ENCODE measurements at regions not wholly inside any gene's neighbourhood (a gene's known extent, or its start where the extent isn't known, plus 50 kb on each side); places are given as distances from the start of the nearest gene placed in this dataset.
"Not testable (repeated sequence)": the region's sequence is repeated elsewhere in the genome, so short reads cannot be mapped to it uniquely, and the experiment has no call there.

DNA sequence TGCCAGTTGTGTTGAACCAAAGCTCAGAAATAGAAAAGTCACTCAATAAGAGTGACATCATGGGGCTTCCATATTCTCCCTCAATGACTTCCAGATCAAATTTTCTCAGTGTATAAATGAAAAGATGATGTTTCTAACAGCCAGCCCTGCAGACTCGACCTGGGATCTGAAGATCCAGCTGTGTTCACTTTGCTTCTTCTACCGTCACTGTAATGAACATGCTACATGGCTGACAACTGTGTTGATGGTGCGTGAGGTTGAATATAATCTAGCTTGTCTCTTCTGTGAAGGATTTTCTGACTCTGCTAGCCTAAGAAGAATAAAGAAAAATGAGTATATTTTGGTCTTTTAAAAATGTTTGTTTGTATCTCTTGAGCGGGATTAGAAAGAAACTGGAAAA lies 577.8 kb downstream of the ETNK1 start:
- DNase-seq = no peak

DNA sequence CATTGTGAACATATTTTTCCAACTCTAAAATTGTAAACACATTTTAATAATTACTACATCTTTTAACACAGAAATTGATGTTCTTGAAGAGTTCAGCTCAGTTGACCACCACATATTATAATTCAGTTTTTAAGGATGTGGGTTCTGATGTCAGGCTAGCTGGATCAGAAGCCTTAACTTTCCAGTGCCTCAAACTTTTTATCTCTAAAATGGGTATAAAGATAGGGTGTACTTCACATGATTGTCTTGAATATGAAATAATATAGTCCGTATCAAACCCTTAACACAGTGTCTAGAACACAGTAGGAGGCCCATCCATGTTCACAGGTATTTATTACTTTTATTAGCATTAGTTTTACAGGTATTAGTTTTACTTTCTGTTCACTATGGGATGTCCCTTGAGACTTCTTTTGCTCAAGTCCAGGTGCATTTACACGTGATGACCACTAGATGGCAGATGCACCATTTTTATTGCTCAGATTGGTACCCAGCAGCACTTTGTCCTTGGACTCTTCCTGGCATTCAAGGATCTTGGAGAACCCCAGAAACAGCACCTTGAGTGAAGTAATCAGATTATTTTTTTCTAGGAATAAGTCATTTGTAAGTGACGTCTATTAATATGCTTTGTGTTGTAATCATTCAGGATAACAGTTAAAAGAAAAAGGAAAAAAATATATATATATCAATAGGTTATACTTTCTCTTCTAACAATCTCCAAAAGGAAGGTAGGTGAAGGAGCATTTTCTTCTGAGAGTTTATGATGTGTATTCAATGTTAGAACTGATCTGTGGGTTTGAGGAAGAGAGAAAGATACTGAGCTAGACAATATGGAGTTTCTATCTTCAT lies 580.2 kb downstream of the ETNK1 start:
- DNase-seq = peak; percentile 4 to 57

DNA sequence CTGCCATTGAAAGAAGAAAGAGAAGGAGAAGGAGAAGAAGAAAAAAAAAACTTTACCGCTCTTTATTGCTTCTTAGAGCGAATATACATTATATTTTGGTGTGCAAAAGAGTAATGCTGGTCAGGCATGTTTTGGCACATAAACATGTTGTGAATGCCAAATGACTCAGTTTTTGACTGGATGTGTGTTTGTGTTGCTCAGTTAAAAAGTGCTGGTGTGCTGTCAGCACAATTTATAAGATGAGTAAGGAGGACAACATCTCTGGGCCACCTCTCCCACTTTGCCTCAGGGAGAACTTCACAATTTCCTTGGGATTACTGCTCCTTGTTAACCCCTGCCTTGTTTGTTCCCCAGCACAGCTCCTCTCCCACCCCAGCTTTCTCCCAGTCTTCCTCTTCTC lies 584.8 kb downstream of the ETNK1 start:
- DNase-seq = no peak

DNA sequence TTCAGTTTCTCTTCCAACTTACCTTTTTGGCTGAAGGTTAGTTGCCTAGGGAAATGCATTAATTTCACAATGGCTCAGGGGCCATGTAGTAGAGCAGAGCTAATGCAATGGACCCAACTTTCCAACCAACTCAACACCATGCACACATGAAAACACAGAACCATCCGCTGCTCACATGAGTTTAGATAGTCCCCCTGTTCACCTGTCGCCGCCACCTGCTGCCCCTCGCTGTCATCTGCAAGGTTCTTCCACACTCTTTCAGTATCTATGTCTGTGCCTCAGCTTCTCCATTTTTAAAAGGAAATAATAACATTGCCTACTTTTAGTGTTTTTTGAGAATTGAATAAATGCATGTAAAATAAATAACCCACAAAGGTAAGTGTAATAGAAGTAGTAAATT lies 585.6 kb downstream of the ETNK1 start:
- DNase-seq = no peak

DNA sequence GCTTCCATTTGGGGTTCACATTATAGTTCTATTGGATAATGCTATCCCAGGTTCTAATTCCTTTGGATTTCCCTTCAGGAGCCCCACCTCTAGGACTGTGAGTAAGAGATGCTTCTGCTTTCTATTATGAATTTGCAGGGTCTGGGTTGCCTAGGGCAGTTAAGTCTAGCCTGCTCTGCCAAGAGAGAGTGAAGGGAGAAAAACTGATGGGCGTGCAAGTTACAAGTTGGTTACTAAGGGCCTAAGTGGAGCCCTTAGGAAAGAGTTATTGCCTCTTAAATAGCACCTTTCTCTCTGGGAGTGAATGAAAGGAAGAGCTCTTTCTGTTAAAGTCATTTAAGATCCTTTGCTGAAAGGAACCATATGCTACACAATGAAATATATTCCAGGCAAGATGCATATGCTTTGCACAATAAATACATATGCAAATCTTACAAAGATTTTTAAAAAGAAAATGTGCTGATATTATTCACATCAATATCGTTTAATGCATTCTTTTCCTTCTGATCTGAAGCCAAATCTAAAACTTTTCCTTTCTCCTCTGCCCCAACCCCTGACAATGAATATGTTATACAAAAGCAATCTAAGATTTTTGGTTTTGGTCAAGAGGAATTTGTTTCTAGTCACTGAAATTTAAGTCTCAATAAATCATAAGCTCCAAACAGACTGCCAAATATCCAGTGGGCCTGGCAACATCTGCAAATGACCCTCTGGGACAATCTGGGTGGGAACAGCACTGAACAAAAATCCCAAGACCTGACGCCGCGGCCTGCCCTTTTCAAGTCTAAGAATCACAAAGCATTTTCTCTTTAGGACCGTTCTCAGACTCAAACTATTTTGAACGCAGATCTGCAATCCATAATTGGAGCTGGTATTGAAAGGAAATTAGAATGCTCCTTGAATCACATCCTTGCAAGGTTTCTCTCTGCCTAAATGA lies 586.7 kb downstream of the ETNK1 start:
- DNase-seq = no peak

DNA sequence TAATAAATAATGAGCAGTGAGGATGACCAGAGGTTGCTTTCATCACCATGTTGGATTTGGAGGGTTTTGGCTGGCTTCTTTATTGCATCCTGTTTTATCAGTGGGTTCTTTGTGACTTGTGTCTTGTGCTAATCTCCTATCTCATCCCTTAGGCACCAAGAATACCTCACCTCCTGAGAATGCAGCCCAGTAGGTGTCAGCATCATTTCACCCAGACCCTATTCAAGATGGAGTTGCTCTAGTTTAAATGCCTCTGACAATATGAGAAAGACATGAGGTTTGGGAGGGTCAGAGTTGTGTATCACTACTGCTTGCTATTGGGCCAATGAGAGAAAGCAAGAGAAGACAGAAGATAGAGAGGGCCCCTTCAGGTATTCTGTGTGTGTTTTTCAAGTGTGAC lies 592.2 kb downstream of the ETNK1 start:
- no peak for DNase-seq

DNA sequence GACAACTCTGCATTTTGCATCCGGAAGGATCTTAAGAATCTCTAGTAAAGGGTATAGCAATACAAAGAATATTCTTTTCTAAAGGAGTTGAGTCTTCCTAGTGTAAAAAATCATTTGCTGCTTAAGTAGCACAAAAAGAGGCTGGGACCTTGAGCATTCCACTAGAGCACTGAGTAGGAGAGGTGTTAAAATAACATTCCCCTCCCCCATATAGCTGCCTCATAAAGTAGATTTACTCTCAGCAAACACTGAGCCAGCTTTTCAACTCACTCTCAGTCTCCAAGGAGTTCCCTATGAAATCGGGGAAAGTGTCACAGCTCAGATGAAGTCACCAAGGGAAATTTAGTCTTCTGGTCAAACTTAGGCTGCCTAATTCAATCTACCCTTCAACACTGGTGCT lies 592.7 kb downstream of the ETNK1 start:
- no peak for DNase-seq

DNA sequence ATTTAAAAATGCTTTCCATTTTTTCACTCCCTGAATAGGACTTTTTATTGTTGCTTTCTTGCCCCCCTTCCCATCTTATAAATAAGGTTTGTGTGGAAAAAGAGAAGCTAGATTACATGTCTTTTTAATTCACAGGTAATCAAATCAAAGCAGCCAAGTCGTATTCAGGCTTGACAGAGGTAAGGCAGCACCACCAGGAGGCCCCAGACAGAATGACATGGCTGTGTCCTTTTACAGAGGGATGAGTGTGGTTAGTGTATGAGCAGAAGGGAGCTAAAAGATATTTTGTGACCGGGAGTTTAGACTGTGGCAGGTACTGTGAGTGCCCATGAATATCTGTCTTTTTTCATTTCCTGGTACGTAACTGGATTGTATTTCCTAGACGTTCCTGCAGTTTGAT lies 596.1 kb downstream of the ETNK1 start:
- no peak for DNase-seq

DNA sequence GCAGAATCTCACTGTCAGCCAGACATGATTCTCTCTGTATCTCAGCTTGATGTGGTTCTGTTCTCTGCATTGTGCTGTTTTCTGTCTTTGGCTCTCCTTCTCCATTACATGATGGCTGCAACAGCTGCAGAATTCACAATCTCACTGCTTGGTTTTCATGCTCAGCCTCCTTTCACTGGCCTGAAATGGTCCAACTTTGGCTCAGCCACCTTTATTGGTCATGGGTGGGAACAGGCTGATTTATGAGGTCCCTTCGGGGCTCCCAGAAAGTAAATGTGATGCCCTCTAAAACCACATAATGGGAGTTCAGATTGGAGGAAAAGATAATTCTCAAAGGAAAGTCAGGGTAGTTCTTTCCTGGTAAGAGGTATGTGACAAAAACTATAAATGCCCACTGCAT lies 597.0 kb downstream of the ETNK1 start:
- no peak for DNase-seq

DNA sequence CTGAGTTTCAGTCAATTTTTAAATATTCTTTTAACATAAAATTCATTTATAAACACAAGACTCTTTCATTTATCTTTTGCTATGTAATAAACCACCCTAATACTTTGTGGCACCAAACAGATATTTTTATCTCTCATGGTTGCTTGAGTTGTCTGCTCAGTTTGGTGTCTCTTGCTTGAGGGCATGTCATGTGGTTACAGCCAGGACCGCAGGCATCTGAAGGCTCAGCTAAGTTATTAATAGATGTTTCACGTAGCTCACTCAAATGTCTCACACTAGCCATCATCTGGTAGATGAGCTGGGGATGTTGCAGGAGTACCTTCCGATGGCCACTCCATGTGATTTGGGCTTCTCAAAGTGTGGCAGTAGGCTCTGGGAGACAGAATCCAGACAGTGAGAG lies 597.8 kb downstream of the ETNK1 start:
- no peak for DNase-seq

DNA sequence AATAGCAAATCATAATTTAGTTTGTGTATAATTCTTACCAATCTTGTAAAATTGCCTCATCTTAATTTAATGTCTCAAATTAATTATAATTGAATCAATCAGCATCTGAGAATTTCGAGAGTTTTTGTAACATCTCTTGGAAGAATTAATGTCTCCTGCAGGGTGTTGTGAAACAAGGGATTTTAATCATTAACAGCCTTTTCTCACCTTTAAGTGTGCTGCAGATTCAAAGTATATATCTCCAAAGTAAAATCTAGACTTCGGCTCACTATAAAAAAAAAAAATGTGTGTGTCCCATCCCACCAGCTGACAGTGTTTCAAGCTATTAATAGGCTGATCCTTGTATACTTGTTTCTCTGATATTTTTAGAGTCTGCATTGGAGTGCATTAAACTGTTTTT lies 603.1 kb downstream of the ETNK1 start:
- DNase-seq = no peak

DNA sequence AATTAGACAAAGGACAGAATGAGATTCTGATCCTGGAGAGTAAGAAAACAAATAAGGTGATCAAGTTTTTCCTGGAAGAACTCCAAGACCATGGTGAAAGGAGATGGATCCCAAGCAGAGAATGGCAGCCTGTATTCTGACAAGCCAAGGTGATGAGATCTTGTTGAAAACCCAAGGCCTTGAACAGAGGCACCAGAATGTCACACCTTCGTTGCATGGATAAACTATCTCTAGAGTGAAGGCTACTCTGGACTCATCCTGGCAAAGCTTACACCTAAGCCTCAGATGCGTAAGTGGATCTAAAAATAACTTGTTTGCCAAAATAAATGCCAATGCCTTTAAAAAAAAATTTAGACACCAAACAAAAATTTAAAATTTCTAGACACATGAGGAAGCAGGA lies 605.9 kb downstream of the ETNK1 start:
- no peak for DNase-seq

DNA sequence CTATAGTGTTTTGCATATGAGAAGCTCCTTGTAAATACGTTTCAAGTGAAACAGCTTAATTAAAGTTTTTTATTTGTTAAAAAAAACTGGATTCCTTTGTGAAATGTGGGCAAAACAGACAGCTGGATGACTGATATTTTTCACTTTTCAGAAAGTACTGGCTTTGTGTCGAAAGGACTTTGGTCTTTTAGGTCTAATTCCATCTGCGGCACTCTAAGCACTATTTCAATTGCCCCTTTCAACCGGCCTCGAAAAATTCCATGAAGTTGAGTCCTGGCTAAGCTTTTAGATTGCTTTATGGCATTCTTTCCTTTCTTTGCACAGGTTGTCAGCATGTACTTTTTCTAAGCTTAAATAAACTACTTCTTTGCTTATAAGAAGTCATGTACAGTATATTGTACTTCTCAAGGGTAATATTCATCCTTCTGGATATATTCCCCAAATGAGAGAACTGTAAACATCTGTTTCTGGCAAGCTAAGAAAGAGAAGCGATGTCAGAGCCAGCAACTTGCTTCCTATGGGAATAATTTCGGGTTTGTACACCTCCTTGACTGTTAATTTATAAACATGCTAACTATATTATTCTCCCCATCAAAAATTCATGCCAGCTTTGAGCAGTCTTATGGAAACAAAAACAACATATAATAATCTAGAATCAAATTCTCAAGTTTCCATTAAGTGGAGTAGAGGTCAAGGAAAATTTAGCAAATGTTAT lies 611.3 kb downstream of the ETNK1 start:
- DNase-seq = no peak

DNA sequence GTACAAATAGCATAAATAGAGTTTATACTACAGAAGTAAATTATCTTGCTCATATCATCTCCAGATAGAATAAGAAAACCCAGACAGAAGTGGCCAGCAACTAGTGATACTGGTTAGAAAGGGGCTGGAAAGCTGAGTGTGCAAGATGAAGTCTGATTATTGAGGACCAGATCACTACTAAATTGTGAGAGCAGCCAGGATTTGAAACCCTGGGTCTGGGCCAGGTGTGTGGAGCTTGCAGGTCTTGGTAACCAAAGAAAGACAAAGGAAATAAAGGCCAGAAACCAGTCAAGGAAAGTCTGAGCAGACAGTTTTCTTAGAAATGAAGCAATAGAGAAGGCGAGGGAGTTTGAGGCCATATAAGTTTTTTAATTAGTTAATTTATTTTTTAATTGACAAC lies 611.8 kb downstream of the ETNK1 start:
- no peak for DNase-seq

DNA sequence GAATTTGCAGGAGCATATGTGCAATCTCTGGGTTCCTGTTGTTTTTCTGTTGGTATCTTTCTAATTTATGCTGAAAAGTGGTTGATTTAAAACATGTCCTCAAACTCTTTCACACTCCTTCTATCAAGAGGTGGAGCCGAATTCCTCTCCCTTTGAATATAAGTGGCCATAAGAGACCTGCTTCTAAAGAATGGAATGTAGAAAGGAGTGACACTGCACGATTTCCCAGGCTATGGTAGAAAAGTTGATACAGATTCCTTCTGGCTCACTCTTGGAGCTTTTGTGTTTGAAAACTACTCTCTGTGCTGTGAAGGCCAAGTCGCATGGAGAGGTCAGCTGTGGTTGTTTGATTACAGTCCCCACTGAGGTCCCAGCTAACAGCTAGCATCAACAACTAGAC lies 613.2 kb downstream of the ETNK1 start:
- no peak for DNase-seq

DNA sequence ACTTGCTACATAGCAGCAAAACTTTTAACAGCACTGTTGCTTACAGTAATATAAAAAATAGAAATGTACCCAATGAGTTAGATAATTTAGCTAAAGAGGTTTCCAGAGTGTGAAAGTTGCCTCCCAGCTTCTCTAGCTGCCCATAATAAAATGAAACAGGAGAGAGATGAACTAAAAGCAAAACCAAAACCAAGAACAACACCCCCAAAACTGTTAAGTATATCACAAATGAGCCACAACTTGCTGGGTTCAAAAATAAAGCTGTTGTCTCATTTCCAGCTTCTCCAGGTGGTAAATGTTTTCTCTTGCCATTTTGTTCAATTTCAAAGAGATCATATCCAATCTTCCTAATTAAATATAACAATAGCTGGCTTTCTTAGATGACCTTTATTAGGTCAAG lies 614.0 kb downstream of the ETNK1 start:
- DNase-seq = no peak

DNA sequence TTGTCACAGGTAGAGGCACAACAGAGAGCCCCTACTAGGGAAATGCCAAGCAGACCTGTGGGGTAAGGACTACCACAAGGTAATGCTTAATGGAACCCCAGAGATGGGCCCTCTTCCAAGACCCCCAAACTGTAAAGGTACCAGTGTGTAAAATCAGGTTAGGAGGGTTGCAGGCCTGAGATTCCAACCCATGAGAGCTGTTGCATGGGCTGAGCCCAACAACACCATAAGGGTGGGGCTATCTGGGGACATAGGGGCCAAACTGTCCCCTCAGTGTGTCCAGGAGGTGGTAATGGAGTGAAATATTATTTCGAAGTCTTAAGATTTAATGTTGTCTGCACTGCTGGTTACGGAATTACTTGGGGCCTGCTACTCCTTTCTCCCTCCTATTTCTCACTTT lies 620.2 kb downstream of the ETNK1 start:
- DNase-seq = no peak

DNA sequence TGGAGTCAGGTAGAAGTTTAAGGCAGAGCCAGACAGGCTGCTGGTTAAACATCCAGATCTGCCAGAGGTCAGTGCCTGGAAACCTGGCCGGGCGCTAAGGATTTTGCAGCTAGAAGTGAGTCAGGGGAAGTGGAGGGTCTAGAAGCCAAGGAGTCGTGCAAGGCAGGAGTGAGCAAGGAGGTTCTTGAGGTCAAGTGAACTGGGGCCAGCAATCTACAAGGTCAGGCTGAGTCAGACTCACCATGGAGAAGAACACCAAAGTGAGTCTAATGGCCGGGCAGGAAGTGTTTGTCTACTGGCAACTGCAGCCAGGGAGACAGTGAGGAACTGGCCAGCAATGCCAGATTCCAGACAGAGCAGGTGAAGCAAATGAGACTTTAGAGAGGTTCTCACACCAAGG lies 628.2 kb downstream of the ETNK1 start:
- no peak for DNase-seq

DNA sequence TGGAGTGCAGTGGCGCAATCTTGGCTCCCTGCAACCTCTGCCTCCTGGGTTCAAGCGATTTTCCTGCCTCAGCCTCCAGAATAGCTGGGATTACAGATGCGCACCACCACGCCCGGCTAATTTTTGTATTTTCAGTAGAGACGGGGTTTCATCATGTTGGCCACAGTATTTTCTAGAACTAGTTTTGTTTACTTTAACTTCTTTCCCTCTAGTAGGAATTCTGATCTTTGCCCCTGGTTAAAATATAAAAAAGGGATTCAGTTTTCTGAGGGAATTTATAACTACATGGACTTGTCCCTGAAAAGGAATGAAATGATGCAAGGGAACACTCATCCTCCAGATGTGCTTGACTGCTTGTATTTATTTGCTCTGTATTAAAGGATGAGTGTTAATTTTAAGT lies 628.9 kb downstream of the ETNK1 start:
- not testable (repeated sequence) for DNase-seq

DNA sequence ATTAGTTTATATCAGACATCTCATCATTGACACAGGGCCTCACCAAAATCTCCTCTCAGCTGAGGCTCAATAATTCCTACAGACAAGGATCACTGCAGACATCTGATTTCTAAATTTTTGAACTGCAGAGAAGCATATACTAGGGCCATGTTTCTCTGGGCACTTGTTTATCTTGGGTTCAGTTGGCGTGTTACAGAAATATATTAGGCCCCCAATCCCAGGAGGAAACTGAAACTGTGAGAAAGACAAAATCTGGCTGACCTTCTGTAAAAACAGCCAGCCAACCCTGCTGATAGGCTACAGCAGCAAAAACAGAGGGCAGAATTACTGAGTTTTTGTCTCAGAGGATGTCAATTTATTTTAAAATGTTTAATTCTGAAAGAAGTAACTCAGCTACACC lies 634.6 kb downstream of the ETNK1 start:
- DNase-seq = no peak

DNA sequence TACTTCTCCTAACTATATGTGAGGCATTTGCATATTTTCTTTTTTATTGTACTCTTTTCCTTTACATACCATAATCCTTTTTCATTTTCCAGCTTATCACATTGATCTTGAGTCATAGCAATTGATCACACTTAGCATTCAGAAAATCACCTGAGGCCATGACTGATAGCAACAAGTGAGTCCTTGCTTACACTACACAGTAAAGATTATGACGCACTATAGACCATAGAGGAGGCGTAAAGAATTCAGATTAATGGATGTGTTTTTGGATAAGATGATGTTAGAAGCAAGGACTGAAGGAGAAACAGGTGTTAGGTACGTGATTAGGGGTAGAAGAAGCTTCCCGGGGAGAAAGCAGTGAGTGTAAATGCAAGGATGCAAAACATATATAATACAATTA lies 637.7 kb downstream of the ETNK1 start:
- no peak for DNase-seq

DNA sequence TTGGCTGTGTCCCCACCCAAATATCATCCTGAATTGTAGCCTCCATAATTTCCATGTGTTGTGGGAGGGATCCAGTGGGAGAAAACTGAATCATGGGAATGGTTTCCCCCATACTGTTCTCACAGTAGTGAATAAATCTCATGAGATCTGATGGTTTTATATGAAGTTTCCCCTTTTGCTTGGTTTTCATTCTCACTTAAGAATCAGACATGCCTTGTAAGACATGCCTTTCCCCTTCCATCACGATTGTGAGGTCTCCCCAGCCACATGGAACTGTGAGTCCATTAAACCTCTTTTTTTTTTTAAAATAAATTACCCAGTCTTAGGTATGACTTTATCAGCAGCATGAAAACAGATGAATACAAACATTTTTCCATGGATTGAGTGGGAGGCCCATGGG lies 652.9 kb downstream of the ETNK1 start:
- DNase-seq = no peak

DNA sequence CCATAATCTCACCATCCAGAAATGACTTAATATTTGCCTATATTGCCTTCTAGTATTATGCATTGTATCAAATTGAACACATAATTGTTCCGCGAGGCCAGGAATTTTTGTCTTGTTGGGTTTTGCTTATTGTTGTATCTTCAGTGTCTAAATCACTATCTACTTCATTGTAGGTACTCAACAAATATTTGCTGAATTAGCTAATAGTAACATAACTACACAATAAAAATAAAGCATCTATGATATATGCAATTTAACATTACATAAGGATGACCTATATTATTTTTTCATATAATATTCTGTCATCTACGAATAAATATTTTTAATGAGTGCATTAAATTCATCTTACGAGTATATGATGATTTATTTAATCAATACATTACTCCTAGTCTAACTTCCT lies 656.3 kb downstream of the ETNK1 start:
- no peak for DNase-seq

DNA sequence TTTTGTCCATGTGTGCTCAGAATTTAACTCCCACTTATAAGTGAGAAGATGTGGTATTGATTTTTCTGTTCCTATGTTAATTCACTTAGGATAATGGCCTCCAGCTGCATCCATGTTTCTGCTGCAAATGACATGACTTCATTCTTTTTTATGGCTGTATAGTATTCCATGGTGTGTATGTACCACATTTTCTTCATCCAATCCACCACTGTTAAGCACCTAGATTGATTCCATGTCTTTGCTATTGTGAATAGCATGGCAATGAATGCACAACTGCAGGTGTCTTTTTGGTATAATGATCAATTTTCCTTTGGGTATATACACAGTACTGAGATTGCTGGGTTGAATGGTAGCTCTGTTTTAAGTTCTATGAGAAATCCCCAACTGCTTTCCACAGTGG lies 657.7 kb downstream of the ETNK1 start:
- no peak for DNase-seq

Measured in CD4-positive, alpha-beta T cell treated with Interferon alpha-2 for 1 hour (primary cell).